ENCODE measurements at regions not wholly inside any gene's neighbourhood (a gene's known extent, or its start where the extent isn't known, plus 50 kb on each side); places are given as distances from the start of the nearest gene placed in this dataset.

DNA sequence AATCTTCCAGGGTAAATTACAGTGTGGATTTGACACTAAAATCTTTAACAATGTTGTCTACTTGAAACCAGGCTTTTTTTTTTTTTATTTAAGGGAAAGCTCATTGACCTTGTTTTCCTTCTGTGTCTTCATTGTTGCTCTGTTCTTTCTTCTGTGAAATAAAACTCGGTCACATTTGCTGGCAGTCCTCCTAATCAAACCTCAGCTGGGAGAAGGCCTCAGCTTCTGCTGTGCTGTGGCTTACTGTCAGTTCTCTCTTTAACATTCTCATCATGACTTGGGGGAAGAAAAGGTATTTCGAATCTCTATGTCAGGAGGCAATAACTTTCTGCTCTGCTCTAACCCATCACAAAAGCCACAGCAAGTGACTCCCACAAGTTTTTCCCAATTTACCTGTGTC lies 268.9 kb downstream of the ZNF608 start:
- POLR2A ChIA-PET, result no interaction called here
- H3K36me3 Mint-ChIP-seq (ENCODE audit: low read depth), result no peaks in the 10 kb centered on the region
- ATAC-seq (no peak), DNase-seq (no peak)
- H3K27me3 Mint-ChIP-seq, result no peaks in the 10 kb centered on the region
- H3K4me3 Mint-ChIP-seq, result no peak overlapping the region
- H3K9me3 Mint-ChIP-seq (ENCODE audit: low read depth), result no peaks in the 10 kb centered on the region
- CTCF ChIA-PET, result no interaction called here
- no peak overlapping the region for H3K27ac Mint-ChIP-seq
- H3K4me1 Mint-ChIP-seq, result no peaks in the 10 kb centered on the region
- intact Hi-C loops (cut with DNase I, micrococcal nuclease), result no loop called here

DNA sequence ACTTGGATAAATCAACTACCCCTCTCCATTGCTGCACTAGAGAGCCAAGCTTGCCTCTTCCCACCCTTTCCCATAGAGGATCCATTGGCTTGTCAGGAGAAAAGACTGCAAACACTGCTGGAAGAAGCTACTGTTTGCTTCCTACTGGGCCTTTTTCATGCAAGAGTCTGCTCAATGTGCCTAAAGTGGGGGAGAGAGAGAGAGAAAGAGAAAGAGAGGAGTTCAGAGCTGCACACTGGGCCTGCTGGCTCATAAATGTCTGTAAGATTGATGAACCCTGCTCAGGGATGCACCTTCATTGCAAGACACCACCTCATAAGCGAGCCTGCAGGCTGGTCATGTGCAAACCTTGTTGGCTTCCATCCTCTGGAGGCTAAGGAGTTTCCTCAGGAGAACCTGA lies 269.4 kb downstream of the ZNF608 start:
- CTCF ChIA-PET, result interaction anchor here (0.7 kb wide), 1 partner anchor 8 kb away, joined by 3 read pairs; no protein-coding TSS in a partner anchor
- Mint-ChIP-seq H3K27ac (no peak overlapping the region), H3K27me3 (no peaks in the 10 kb centered on the region), H3K9me3 (ENCODE audit: low read depth) (no peaks in the 10 kb centered on the region), H3K36me3 (ENCODE audit: low read depth) (no peaks in the 10 kb centered on the region), H3K4me3 (no peak overlapping the region), H3K4me1 (no peaks in the 10 kb centered on the region)
- DNase-seq (no peak), ATAC-seq (no peak)
- intact Hi-C loops (cut with DNase I, micrococcal nuclease), result no loop called here
- POLR2A ChIA-PET, result no interaction called here

DNA sequence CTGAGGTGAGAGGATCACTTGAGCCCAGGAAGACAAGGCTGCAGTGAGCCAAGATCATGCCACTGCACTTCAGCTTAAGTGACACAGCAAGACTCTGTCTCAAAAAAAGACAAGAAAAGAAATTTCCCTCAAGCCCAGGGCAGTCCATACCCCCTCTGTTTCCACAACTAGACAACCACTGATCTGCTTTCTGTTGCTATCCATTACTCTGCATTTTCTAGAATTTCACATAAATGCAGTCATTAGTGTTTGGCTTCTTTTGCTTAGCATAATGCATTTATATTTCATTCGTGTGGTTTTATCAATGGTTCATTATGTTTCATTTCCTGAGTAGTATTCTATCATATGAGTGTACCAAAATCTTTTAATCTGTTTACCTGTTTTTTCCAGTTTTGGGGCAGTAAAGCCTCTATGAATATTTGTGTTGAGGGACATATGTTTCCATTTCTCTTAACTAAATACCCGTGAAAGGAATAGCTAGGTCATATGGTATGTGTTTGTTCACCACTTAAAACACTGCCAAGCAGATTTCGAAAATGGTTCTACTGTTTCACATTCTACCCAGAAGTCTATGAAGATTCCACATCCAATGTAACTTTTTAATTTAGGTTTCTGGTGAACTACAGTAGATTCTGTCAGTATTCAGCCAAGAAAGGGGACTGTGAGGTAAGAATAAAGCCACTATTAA lies 271.8 kb downstream of the ZNF608 start:
- no peaks in the 10 kb centered on the region for H3K9me3 Mint-ChIP-seq (ENCODE audit: low read depth)
- no peaks in the 10 kb centered on the region for H3K4me1 Mint-ChIP-seq
- intact Hi-C loops (cut with DNase I, micrococcal nuclease), result no loop called here
- ATAC-seq, result no peak
- POLR2A ChIA-PET, result no interaction called here
- no peak overlapping the region for H3K27ac Mint-ChIP-seq
- no peaks in the 10 kb centered on the region for H3K36me3 Mint-ChIP-seq (ENCODE audit: low read depth)
- H3K4me3 Mint-ChIP-seq, result no peak overlapping the region
- DNase-seq, result no peak
- CTCF ChIA-PET, result no interaction called here
- no peaks in the 10 kb centered on the region for H3K27me3 Mint-ChIP-seq

DNA sequence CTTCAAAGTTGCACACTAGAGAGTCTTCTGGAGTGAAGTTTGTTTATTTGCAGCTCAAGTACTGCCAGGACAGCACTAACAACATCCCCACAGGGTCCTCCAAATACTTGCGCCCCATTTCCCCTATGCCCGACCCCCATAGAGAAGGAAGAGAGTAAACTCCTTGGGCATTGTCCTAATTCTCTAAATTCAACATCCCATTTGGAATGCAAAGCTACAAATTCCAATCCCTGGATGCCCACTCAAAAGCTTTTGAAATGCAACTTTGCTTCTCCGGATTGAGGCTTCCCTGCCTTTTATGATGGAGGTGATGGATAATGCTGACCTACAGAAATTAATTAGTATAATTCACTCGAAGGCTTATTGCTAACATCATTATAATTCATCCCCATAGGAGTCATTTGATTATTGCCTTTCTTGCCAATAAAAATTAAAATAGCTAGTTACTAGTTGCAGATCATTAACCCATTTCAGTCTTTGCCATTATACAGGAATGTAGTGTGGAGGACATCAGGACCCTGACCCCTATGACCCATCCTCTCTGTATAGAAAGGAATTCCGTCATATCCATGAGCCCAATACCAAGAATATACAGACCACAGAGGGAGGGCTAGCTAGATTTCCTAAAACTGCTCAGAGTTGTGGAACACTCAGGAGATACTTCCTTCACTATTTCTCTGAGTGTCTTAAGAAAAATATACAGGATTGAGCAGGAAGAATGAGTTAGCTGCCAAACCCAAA lies 277.6 kb downstream of the ZNF608 start:
- ATAC-seq, result no peak
- H3K9me3 Mint-ChIP-seq (ENCODE audit: low read depth), result no peaks in the 10 kb centered on the region
- DNase-seq, result no peak
- CTCF ChIA-PET, result interaction anchor here (0.6 to 1.5 kb wide), 2 partner anchors 8 to 11 kb away, joined by 3 read pairs; no protein-coding TSS in a partner anchor
- no peaks in the 10 kb centered on the region for H3K36me3 Mint-ChIP-seq (ENCODE audit: low read depth)
- H3K4me3 Mint-ChIP-seq, result no peak overlapping the region
- intact Hi-C loops (cut with DNase I, micrococcal nuclease), result no loop called here
- H3K4me1 Mint-ChIP-seq, result no peaks in the 10 kb centered on the region
- peaks cover 1% of the 10 kb centered on the region for H3K27me3 Mint-ChIP-seq
- no peak overlapping the region for H3K27ac Mint-ChIP-seq
- POLR2A ChIA-PET, result interaction anchor here (0.7 kb wide), 1 partner anchor 55 kb away, joined by 3 read pairs; no protein-coding TSS in a partner anchor

DNA sequence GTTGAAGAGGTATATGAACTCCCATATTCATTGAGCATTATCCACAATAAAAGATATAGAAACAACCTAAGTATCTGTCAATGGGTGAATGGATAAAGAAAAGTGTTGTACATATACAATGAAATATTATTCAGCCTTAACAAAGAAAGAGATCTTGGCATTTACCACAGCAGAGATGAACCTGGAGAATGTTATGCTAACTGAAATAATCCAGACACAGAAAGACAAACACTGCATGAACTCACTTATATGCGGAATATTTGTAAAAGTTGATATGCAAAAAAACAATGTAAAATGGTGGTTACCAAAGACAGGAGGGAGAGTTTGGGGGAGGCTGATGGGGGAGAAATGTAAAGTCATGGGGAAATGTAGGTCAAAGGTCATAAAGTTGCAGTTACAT lies 278.7 kb downstream of the ZNF608 start:
- H3K36me3 Mint-ChIP-seq (ENCODE audit: low read depth), result no peaks in the 10 kb centered on the region
- intact Hi-C loops (cut with DNase I, micrococcal nuclease), result no loop called here

DNA sequence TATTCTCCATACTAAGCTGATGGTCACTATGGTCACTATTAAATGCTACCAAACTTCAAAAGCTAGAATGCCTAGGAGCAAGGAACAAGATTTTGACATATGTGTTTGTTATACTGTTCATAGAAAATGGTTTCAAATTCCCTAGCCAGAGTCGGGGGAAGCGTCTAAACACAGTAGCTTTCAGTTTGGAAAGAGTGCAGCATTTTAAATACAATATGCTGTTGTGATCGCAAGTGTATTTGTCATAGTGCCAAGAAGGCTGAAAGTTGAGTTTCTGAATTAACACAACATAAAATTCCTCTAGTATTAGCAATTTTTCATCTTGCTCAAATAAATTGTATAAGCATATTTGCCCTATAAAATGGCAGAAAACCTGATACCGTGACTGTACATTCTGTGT lies 280.4 kb downstream of the ZNF608 start:
- POLR2A ChIA-PET, result no interaction called here
- Mint-ChIP-seq H3K4me3 (no peak overlapping the region), H3K9me3 (ENCODE audit: low read depth) (no peaks in the 10 kb centered on the region), H3K27me3 (peaks cover 1% of the 10 kb centered on the region), H3K36me3 (ENCODE audit: low read depth) (no peaks in the 10 kb centered on the region), H3K4me1 (no peaks in the 10 kb centered on the region), H3K27ac (no peak overlapping the region)
- no peak for ATAC-seq
- CTCF ChIA-PET, result no interaction called here
- DNase-seq, result no peak
- intact Hi-C loops (cut with DNase I, micrococcal nuclease), result no loop called here

More for the DNA sequence above, 278.7 kb downstream of the ZNF608 start:
- CTCF ChIA-PET, result no interaction called here
- Mint-ChIP-seq H3K4me3 (no peak overlapping the region), H3K27me3 (peaks cover 1% of the 10 kb centered on the region), H3K4me1 (no peaks in the 10 kb centered on the region), H3K27ac (no peak overlapping the region), H3K9me3 (ENCODE audit: low read depth) (no peaks in the 10 kb centered on the region)
- DNase-seq (no peak), ATAC-seq (no peak)
- POLR2A ChIA-PET, result no interaction called here

DNA sequence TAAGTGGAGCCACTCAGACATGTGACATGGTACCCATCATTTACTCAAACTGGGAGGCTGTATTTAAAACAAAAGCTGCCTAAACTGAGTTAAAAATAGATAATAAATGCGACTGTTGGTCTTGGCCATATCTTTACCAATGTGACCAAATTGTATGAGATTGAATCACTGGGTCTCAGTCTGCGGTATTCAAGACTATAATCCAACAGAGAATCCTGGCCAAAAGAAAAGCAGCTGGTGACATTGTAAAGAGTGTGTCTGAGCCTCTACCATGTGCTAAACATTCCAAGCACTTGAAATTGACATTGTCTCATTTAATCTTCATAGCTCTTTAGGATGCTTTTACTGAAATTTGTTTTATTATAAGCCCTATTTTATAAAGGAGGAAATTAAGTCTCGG lies 282.6 kb downstream of the ZNF608 start:
- Mint-ChIP-seq H3K27ac (no peak overlapping the region), H3K27me3 (peaks cover 4% of the 10 kb centered on the region), H3K4me1 (no peaks in the 10 kb centered on the region), H3K9me3 (ENCODE audit: low read depth) (no peaks in the 10 kb centered on the region), H3K4me3 (no peak overlapping the region), H3K36me3 (ENCODE audit: low read depth) (no peaks in the 10 kb centered on the region)
- ChIA-PET CTCF (no interaction called here), POLR2A (no interaction called here)
- no peak for DNase-seq
- intact Hi-C loops (cut with DNase I, micrococcal nuclease), result no loop called here
- ATAC-seq, result no peak

DNA sequence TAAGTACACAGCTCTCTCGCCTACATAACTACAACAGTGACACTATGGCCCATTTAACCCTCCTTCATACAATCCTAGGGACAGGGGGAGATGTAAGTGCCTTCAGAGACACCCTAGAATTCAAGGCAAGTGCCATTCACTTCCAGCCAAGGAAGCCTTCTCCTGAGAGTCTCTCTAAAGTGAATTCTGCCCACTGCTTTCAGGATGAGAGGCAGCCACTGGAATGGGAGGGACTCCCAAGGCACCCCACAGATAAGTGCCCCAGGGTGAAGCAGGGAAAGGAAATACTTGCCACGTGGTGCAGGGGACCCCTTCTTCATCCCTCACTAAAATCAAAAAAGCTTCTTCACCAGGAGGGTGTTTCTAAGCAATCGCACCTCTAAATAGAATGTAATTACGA lies 283.7 kb downstream of the ZNF608 start:
- Mint-ChIP-seq H3K27me3 (peaks cover 2% of the 10 kb centered on the region), H3K9me3 (ENCODE audit: low read depth) (no peaks in the 10 kb centered on the region), H3K36me3 (ENCODE audit: low read depth) (no peaks in the 10 kb centered on the region), H3K4me3 (no peak overlapping the region), H3K4me1 (no peaks in the 10 kb centered on the region), H3K27ac (no peak overlapping the region)
- intact Hi-C loops (cut with DNase I, micrococcal nuclease), result no loop called here
- DNase-seq (no peak), ATAC-seq (no peak)
- POLR2A ChIA-PET, result interaction anchor here (0.5 kb wide), 1 partner anchor 33 kb away, joined by 3 read pairs; no protein-coding TSS in a partner anchor
- CTCF ChIA-PET, result interaction anchor here (0.6 to 0.7 kb wide), 2 partner anchors 8 to 176 kb away, joined by 3 read pairs; no protein-coding TSS in a partner anchor

DNA sequence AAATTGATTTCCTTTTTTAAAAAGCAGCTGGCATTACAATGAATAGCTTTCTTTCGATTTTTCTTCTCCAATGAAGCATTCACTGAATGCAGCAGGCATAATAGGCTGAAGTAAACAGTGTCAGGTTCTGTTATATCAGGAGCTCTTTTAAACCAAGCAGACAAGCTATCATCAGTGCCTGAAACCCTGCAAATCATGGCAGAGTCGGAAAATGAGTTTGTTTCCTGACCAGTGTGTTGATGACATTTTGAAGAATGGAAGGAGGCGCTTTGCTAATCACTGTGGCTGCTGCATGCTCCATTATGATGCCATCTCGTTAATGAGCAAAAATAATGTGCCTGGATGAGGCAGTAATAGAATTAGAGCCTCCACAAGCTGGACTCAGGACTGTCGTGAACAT lies 284.5 kb downstream of the ZNF608 start:
- H3K27me3 Mint-ChIP-seq, result peaks cover 2% of the 10 kb centered on the region
- no peaks in the 10 kb centered on the region for H3K9me3 Mint-ChIP-seq (ENCODE audit: low read depth)
- DNase-seq (no peak), ATAC-seq (no peak)
- H3K36me3 Mint-ChIP-seq (ENCODE audit: low read depth), result no peaks in the 10 kb centered on the region
- intact Hi-C loops (cut with DNase I, micrococcal nuclease), result no loop called here
- H3K4me3 Mint-ChIP-seq, result no peak overlapping the region
- CTCF ChIA-PET, result interaction anchor here (0.7 kb wide), 1 partner anchor 175 kb away, joined by 3 read pairs; no protein-coding TSS in a partner anchor
- POLR2A ChIA-PET, result no interaction called here
- no peaks in the 10 kb centered on the region for H3K4me1 Mint-ChIP-seq
- H3K27ac Mint-ChIP-seq, result no peak overlapping the region

DNA sequence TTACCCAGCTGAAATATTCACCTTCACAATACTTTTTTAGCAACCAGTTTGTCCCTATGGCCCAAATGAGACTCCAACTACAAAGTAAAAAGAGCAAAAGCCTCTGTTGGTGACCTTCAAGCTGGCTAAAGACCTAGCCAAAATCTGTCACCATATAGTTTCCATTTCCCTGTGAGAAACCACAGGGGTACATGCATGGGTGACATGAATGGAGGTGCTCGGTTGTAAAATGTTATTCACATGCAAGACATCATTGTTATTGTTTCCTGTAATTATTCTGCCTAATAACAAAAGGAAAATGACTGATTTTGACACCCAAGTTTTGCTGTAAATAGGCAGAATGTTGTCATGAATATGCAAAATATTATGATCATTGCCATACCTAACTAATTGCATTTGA lies 285.3 kb downstream of the ZNF608 start:
- CTCF ChIA-PET, result no interaction called here
- POLR2A ChIA-PET, result no interaction called here
- no peak overlapping the region for H3K4me3 Mint-ChIP-seq
- no peaks in the 10 kb centered on the region for H3K9me3 Mint-ChIP-seq (ENCODE audit: low read depth)
- no peaks in the 10 kb centered on the region for H3K36me3 Mint-ChIP-seq (ENCODE audit: low read depth)
- no peak overlapping the region for H3K27ac Mint-ChIP-seq
- ATAC-seq (no peak), DNase-seq (no peak)
- no peaks in the 10 kb centered on the region for H3K4me1 Mint-ChIP-seq
- intact Hi-C loops (cut with DNase I, micrococcal nuclease), result no loop called here
- peaks cover 2% of the 10 kb centered on the region for H3K27me3 Mint-ChIP-seq

DNA sequence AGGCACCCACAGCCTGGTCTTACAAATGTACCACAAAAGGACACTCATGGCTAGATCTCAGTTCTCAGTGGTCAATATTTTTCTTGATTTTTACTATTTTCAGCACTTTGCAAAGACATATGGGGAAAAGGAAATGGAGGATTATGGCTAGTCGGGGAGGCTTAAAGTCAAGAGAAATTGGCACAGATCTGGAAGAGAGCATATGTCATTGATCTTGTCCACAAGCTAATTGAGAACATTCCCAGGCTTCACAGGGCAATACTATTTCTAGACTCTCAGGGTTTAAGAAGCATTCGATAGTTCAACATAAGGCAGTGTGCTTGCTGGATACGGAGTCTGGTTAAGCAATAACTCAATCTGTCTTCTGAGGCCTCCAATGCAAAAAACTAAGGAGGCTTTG lies 285.8 kb downstream of the ZNF608 start:
- POLR2A ChIA-PET, result no interaction called here
- no peak overlapping the region for H3K4me3 Mint-ChIP-seq
- H3K27me3 Mint-ChIP-seq, result peaks cover 2% of the 10 kb centered on the region
- no peaks in the 10 kb centered on the region for H3K9me3 Mint-ChIP-seq (ENCODE audit: low read depth)
- no peak overlapping the region for H3K27ac Mint-ChIP-seq
- intact Hi-C loops (cut with DNase I, micrococcal nuclease), result no loop called here
- no peak for DNase-seq
- ATAC-seq, result no peak
- CTCF ChIA-PET, result no interaction called here
- H3K36me3 Mint-ChIP-seq (ENCODE audit: low read depth), result no peaks in the 10 kb centered on the region
- no peaks in the 10 kb centered on the region for H3K4me1 Mint-ChIP-seq

DNA sequence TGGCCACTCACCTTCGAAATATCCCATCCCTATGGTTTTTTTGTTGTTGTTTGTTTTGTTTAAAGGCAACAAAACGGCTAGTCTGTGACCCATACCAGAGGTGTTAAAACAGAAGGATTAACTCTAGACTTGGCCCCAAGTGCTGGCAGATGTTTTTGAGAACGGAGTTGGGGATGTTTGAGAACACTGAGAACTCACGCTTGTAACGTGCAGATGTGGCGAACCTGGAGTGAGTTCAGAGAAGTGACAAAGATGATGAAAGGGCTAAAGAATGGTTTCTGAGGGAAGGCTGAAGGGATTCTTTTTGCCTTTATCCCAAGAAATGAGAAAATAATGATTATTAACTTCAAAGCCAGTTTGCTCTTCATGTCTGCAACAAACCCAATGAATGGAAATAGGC lies 286.5 kb downstream of the ZNF608 start:
- H3K4me3 Mint-ChIP-seq, result no peak overlapping the region
- ATAC-seq, result no peak
- intact Hi-C loops (cut with DNase I, micrococcal nuclease), result no loop called here
- ChIA-PET POLR2A (no interaction called here), CTCF (no interaction called here)
- no peaks in the 10 kb centered on the region for H3K4me1 Mint-ChIP-seq
- H3K9me3 Mint-ChIP-seq (ENCODE audit: low read depth), result no peaks in the 10 kb centered on the region
- H3K27ac Mint-ChIP-seq, result no peak overlapping the region
- no peak for DNase-seq
- H3K36me3 Mint-ChIP-seq (ENCODE audit: low read depth), result no peaks in the 10 kb centered on the region
- peaks cover 7% of the 10 kb centered on the region for H3K27me3 Mint-ChIP-seq

All from activated CD4-positive, alpha-beta T cell treated with anti-CD3 and anti-CD28 coated beads for 36 hours (primary cell).